ENCODE measurements at regions not wholly inside any gene's neighbourhood (a gene's known extent, or its start where the extent isn't known, plus 50 kb on each side); places are given as distances from the start of the nearest gene placed in this dataset.
A peak's percentile ranks its signal among the peaks of the same experiment; 100 is the strongest.

DNA sequence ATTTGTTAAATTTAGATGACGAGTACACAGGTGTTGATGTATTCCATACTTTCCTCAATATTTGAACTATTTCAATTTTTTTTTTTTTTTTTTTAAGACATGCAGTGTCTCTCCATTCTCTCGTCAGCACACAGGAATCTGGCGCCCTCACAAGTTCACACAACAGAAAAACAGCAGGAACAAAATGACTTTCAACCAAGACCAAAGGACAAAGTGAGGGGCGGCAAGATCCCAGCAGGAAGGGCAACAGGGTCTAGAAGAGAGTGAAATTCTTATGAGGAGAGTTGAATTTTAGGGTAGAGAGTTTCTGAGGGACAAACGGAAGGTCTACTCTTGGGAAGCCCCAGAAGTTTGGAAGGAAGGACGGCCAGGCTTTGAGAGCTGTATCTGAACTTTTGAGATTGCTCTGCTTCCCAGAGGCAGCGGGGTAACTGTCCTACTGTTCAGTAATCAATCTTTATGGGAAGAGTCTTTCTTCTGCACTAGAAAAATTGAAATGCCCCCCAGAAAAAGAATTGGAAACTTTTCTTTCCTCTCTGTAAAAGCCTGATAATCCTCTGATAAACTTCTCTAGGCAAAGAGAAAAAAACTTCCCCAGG, 760.2 kb downstream of the RAB28 start:
- Histone ChIP-seq H3K4me3 (ENCODE audit: low read length in 2 of 2) (no peak overlapping the region), H3K4me1 (ENCODE audit: control insufficient read depth in 2 of 2, insufficient read depth in 2 of 2, low read length in 2 of 2) (no peaks in the 10 kb centered on the region), H3K27ac (ENCODE audit: low read depth in 1 of 2, low read length in 1 of 2) (no peak overlapping the region), H3K36me3 (ENCODE audit: control insufficient read depth in 2 of 2, insufficient read depth in 2 of 2, low read length in 1 of 2) (no peaks in the 10 kb centered on the region), H3K27me3 (ENCODE audit: control insufficient read depth in 2 of 2, insufficient read depth in 1 of 2, low read length in 1 of 2) (no peaks in the 10 kb centered on the region), H3K9me3 (ENCODE audit: control insufficient read depth in 2 of 2, insufficient read depth in 1 of 2, low read length in 1 of 2) (no peaks in the 10 kb centered on the region)
- DNase-seq (ENCODE audit: low read depth in 6 of 9, low spot score in 9 of 9): no peak
- WGBS: 27% methylated on average over 7 of the region's 7 CpGs

DNA sequence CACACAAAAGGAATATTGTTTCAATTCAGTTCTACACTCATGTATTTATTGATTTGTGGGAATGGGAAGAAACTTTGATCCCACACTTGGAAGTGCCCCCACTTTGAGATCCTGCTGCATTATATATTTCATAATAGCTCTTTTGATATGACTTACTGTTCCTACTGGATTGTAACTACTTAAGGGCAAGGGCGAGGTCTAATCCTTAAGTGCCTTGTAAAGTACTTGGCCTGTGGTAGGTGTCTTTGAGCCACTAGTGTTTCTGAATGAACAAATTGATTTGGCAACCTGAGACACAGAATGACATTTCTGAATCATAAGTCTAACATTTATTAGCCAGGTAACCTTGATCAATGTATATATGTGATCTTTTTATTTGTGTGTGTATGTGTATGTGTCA, 767.2 kb downstream of the RAB28 start:
- Histone ChIP-seq H3K27me3 (ENCODE audit: control insufficient read depth in 2 of 2, insufficient read depth in 1 of 2, low read length in 1 of 2) (no peaks in the 10 kb centered on the region), H3K36me3 (ENCODE audit: control insufficient read depth in 2 of 2, insufficient read depth in 2 of 2, low read length in 1 of 2) (no peaks in the 10 kb centered on the region), H3K4me3 (ENCODE audit: low read length in 2 of 2) (no peak overlapping the region), H3K4me1 (ENCODE audit: control insufficient read depth in 2 of 2, insufficient read depth in 2 of 2, low read length in 2 of 2) (no peaks in the 10 kb centered on the region), H3K27ac (ENCODE audit: low read depth in 1 of 2, low read length in 1 of 2) (no peak overlapping the region), H3K9me3 (ENCODE audit: control insufficient read depth in 2 of 2, insufficient read depth in 1 of 2, low read length in 1 of 2) (no peaks in the 10 kb centered on the region)
- DNase-seq (ENCODE audit: low read depth in 6 of 9, low spot score in 9 of 9): no peak
- WGBS: 99% methylated on average over 1 of the region's 1 CpG

DNA sequence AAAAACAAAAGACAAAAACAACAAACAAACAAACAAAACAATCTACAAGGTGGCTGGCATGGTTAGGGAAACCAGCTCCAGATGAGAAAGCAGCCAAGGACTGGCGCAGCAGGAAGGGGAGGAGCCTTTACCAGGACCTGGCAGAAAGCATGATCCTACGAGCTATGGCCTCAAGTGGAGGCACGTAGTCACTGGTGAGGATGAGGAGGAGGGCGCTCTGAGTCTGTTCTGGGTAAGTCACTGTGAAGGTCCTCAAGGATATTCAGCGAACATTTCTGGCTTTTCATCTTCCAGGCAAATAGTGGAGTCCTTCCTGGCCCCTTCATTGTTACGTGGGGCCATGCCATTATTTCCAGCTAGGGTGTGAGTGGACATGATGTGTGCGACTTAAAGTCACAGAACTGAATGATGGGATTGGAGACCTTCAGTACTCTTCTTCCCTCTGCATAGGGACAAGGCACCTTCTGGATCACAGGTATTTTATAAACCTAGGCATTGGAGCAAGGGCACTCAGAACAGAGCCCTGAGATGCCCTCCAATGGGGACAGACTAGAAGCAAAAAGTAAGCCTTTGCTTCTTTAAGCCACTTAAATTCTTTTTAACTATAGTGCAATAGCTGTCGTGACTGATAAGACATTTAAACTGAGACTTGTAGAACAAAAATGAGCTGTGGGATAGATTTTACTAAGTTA, 771.3 kb downstream of the RAB28 start:
- H3K9me3 ChIP-seq (ENCODE audit: control insufficient read depth in 2 of 2, insufficient read depth in 1 of 2, low read length in 1 of 2): no peaks in the 10 kb centered on the region
- no peak overlapping the region for H3K4me3 ChIP-seq (ENCODE audit: low read length in 2 of 2)
- H3K36me3 ChIP-seq (ENCODE audit: control insufficient read depth in 2 of 2, insufficient read depth in 2 of 2, low read length in 1 of 2): no peaks in the 10 kb centered on the region
- H3K27ac ChIP-seq (ENCODE audit: low read depth in 1 of 2, low read length in 1 of 2): no peak overlapping the region
- H3K4me1 ChIP-seq (ENCODE audit: control insufficient read depth in 2 of 2, insufficient read depth in 2 of 2, low read length in 2 of 2): no peaks in the 10 kb centered on the region
- DNase-seq (ENCODE audit: low read depth in 6 of 9, low spot score in 9 of 9): peak in 1 of 9 donors; percentile 28
- no peaks in the 10 kb centered on the region for H3K27me3 ChIP-seq (ENCODE audit: control insufficient read depth in 2 of 2, insufficient read depth in 1 of 2, low read length in 1 of 2)
- WGBS: 96% methylated on average over 8 of the region's 8 CpGs

DNA sequence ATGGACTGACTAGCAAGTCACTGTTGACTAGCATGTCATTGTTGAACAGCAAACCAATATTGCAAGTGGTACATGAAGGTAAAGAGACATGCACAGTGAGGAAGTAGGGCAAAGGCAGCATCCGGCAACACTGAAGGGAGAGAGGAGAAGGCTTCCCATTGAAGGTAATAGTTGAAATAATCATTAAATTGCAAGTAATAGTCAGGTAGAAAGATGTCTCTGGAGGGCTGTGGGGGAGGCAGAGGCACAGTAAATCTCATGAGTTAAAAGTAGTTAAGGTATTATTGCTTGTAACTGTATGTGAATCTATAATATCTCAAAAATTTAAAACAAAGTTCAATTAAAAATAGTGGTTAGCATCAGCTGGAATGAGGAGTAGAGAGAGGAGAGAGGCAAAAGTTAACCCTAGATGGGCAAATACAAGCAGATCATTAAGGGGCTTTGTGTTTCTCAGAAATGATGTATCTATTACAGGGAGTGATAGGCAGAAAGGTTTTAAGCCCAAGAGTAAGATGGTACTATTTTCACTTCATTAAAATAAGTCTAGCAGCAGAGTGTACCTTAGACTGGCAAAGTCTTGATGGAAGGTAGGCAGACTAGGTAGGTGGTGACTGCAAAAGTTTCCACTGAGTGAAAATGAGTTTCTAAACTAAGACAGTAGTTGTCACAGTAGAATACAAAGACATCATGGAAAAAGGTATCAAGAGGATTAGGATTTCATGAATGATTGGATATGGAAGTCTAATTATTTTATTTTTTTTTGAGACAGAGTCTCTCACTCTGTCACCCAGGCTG, 776.6 kb downstream of the RAB28 start:
- Histone ChIP-seq H3K27me3 (ENCODE audit: control insufficient read depth in 2 of 2, insufficient read depth in 1 of 2, low read length in 1 of 2) (no peaks in the 10 kb centered on the region), H3K4me1 (ENCODE audit: control insufficient read depth in 2 of 2, insufficient read depth in 2 of 2, low read length in 2 of 2) (no peaks in the 10 kb centered on the region), H3K4me3 (ENCODE audit: low read length in 2 of 2) (no peak overlapping the region), H3K36me3 (ENCODE audit: control insufficient read depth in 2 of 2, insufficient read depth in 2 of 2, low read length in 1 of 2) (no peaks in the 10 kb centered on the region), H3K27ac (ENCODE audit: low read depth in 1 of 2, low read length in 1 of 2) (no peak overlapping the region), H3K9me3 (ENCODE audit: control insufficient read depth in 2 of 2, insufficient read depth in 1 of 2, low read length in 1 of 2) (no peaks in the 10 kb centered on the region)
- WGBS: 100% methylated on average over 1 of the region's 1 CpG
- no peak for DNase-seq (ENCODE audit: low read depth in 6 of 9, low spot score in 9 of 9)

DNA sequence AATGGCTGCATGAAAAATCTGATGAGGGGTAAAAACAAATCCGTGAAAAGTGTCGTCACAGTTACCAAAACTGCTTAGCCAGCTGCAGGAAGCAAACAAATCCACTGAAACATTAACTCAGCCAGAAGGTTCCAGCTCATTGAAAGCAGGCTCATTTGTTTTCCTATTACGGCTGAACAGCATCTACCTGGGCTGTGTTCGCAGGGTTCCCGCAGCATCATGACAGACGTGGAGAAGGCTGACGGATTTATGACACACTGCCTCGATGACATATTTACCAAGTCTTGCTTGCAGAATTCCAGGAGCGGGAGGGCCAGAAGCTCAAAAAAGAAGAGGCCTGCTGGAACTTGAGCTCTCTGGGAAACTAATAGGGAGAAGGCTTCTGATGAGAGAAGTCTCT, 781.1 kb downstream of the RAB28 start:
- WGBS: 76% methylated on average over 9 of the region's 9 CpGs
- H3K9me3 ChIP-seq (ENCODE audit: control insufficient read depth in 2 of 2, insufficient read depth in 1 of 2, low read length in 1 of 2): no peaks in the 10 kb centered on the region
- H3K4me3 ChIP-seq (ENCODE audit: low read length in 2 of 2): no peak overlapping the region
- H3K36me3 ChIP-seq (ENCODE audit: control insufficient read depth in 2 of 2, insufficient read depth in 2 of 2, low read length in 1 of 2): no peaks in the 10 kb centered on the region
- DNase-seq (ENCODE audit: low read depth in 6 of 9, low spot score in 9 of 9): no peak
- H3K4me1 ChIP-seq (ENCODE audit: control insufficient read depth in 2 of 2, insufficient read depth in 2 of 2, low read length in 2 of 2): no peaks in the 10 kb centered on the region
- H3K27ac ChIP-seq (ENCODE audit: low read depth in 1 of 2, low read length in 1 of 2): no peak overlapping the region
- no peaks in the 10 kb centered on the region for H3K27me3 ChIP-seq (ENCODE audit: control insufficient read depth in 2 of 2, insufficient read depth in 1 of 2, low read length in 1 of 2)

DNA sequence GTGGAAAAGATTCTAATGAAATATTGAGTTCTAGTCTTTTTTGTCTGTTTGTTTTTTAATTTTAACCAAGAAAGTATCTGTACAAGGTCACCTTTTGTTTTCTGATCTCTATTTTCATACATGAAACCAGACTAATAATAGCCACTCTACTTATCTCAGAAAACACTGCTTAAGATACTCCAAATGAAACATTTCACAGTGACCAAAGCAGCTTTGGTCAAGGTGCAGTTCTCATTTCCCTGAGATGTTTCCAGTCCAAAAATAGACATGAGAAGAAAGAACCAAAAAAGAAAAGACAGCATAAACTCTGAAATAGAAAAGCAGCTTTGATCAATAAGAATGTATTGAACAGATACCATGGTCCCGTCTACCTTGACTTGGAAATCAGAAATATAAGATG, 782.8 kb downstream of the RAB28 start:
- H3K4me3 ChIP-seq (ENCODE audit: low read length in 2 of 2): no peak overlapping the region
- H3K4me1 ChIP-seq (ENCODE audit: control insufficient read depth in 2 of 2, insufficient read depth in 2 of 2, low read length in 2 of 2): no peaks in the 10 kb centered on the region
- H3K9me3 ChIP-seq (ENCODE audit: control insufficient read depth in 2 of 2, insufficient read depth in 1 of 2, low read length in 1 of 2): no peaks in the 10 kb centered on the region
- no peak for DNase-seq (ENCODE audit: low read depth in 6 of 9, low spot score in 9 of 9)
- 88% methylated on average over 1 of the region's 1 CpG for WGBS
- no peaks in the 10 kb centered on the region for H3K27me3 ChIP-seq (ENCODE audit: control insufficient read depth in 2 of 2, insufficient read depth in 1 of 2, low read length in 1 of 2)
- H3K27ac ChIP-seq (ENCODE audit: low read depth in 1 of 2, low read length in 1 of 2): no peak overlapping the region
- H3K36me3 ChIP-seq (ENCODE audit: control insufficient read depth in 2 of 2, insufficient read depth in 2 of 2, low read length in 1 of 2): no peaks in the 10 kb centered on the region

DNA sequence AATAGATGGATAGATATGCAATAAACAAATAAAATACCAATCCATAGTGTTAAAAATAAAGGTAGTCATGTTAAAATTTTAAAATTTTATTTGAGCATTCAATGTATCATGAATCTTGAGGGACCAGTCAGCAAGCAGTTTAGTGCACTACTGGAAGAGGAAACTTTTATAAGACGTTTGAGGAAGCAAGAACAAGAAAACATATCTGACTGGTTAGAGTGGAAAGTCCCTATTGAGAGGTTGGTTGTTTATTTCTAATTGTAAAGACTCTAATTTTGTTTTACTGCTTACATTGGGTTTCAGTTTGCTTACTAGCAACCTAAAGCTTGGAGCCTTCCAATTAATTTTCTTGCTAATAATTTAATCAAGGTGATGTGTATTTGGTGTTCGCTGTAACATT, 786.2 kb downstream of the RAB28 start:
- WGBS: 55% methylated on average over 2 of the region's 2 CpGs
- Histone ChIP-seq H3K36me3 (ENCODE audit: control insufficient read depth in 2 of 2, insufficient read depth in 2 of 2, low read length in 1 of 2) (no peaks in the 10 kb centered on the region), H3K27me3 (ENCODE audit: control insufficient read depth in 2 of 2, insufficient read depth in 1 of 2, low read length in 1 of 2) (no peaks in the 10 kb centered on the region), H3K4me3 (ENCODE audit: low read length in 2 of 2) (no peak overlapping the region), H3K4me1 (ENCODE audit: control insufficient read depth in 2 of 2, insufficient read depth in 2 of 2, low read length in 2 of 2) (no peaks in the 10 kb centered on the region), H3K27ac (ENCODE audit: low read depth in 1 of 2, low read length in 1 of 2) (no peak overlapping the region), H3K9me3 (ENCODE audit: control insufficient read depth in 2 of 2, insufficient read depth in 1 of 2, low read length in 1 of 2) (no peaks in the 10 kb centered on the region)
- no peak for DNase-seq (ENCODE audit: low read depth in 6 of 9, low spot score in 9 of 9)

DNA sequence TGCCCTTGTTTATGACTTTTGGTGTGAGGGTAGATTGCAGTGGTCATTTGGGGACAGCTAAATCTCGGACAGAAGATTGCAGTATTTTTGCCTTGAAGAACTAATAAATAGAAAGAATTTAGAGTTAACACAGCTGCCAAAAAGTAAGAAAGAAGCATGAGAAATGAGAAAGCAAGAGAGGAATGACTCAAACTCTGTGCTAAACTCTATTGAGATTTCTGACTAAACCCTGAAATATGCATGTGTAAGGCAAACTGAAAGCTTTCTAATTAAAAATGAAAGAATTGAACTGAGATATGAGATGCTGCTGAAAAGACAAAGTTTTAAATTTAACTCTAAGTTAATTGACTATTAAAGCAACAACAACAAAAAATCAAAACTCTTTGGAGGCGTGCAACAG, 791.3 kb downstream of the RAB28 start:
- WGBS: 86% methylated on average over 2 of the region's 2 CpGs

DNA sequence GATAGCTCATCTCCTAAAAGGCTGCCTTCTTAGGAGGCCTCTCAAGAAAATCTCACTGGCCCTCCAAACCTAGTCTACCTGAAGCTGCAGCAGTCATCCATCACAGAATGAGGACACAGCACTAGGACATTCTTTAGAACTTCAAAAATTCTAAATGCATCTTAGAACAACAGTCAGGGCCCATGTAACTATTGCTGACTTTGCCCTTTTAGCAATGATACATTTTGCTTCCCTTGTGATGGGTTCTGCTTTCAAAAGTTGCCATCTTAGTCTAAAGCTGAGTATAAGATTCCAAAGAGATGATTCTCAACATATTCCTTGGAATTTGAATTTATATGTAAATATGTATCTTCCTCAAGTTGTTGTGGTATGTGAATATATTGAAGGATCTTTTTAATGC, 793.0 kb downstream of the RAB28 start:
- H3K27me3 ChIP-seq (ENCODE audit: control insufficient read depth in 2 of 2, insufficient read depth in 1 of 2, low read length in 1 of 2): no peaks in the 10 kb centered on the region
- no peaks in the 10 kb centered on the region for H3K9me3 ChIP-seq (ENCODE audit: control insufficient read depth in 2 of 2, insufficient read depth in 1 of 2, low read length in 1 of 2)
- H3K27ac ChIP-seq (ENCODE audit: low read depth in 1 of 2, low read length in 1 of 2): no peak overlapping the region
- DNase-seq (ENCODE audit: low read depth in 6 of 9, low spot score in 9 of 9): no peak
- H3K4me3 ChIP-seq (ENCODE audit: low read length in 2 of 2): no peak overlapping the region
- H3K4me1 ChIP-seq (ENCODE audit: control insufficient read depth in 2 of 2, insufficient read depth in 2 of 2, low read length in 2 of 2): no peaks in the 10 kb centered on the region
- H3K36me3 ChIP-seq (ENCODE audit: control insufficient read depth in 2 of 2, insufficient read depth in 2 of 2, low read length in 1 of 2): no peaks in the 10 kb centered on the region

More for the DNA sequence above, 791.3 kb downstream of the RAB28 start:
- H3K9me3 ChIP-seq (ENCODE audit: control insufficient read depth in 2 of 2, insufficient read depth in 1 of 2, low read length in 1 of 2): no peaks in the 10 kb centered on the region
- no peak overlapping the region for H3K4me3 ChIP-seq (ENCODE audit: low read length in 2 of 2)
- no peaks in the 10 kb centered on the region for H3K4me1 ChIP-seq (ENCODE audit: control insufficient read depth in 2 of 2, insufficient read depth in 2 of 2, low read length in 2 of 2)
- no peaks in the 10 kb centered on the region for H3K27me3 ChIP-seq (ENCODE audit: control insufficient read depth in 2 of 2, insufficient read depth in 1 of 2, low read length in 1 of 2)
- no peak overlapping the region for H3K27ac ChIP-seq (ENCODE audit: low read depth in 1 of 2, low read length in 1 of 2)
- no peak for DNase-seq (ENCODE audit: low read depth in 6 of 9, low spot score in 9 of 9)
- H3K36me3 ChIP-seq (ENCODE audit: control insufficient read depth in 2 of 2, insufficient read depth in 2 of 2, low read length in 1 of 2): no peaks in the 10 kb centered on the region
